ENCODE measurements at regions not wholly inside any gene's neighbourhood (a gene's known extent, or its start where the extent isn't known, plus 50 kb on each side); places are given as distances from the start of the nearest gene placed in this dataset.
"Not testable (repeated sequence)": the region's sequence is repeated elsewhere in the genome, so short reads cannot be mapped to it uniquely, and the experiment has no call there.

DNA sequence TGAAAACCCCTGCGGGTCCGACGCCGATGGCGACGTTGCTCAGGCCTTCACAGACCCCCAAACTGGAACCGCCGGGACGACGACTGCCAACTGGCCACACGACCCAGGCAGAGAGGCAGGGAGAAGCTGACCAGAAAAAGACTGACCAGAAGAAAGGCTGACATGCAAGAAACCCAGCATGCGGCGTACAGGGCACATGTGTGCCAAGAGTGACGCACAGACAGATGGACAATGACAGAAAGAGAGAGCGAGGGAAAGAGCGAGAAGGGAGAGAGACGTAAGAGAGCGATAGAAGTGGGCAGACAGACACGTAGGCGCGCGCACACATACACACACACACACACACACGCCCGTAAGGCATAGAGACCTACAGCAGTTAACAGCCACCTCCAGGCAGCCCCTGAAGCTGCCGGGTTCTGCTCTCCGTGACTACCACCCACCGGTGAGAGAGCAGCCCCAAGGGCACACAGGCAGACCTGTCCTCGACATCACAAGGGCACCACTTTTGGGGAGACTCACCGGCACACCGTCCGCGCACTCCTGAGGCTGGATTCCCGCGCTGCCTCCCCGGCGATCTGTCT lies 67.2 kb upstream of the ZNF527 start:
- ChIA-PET CTCF (no interaction called here), POLR2A (no interaction called here)
- Mint-ChIP-seq H3K4me1 (ENCODE audit: low read depth) (no peaks in the 10 kb centered on the region), H3K9me3 (peaks cover 3% of the 10 kb centered on the region), H3K4me3 (peak overlapping the region; percentile 46), H3K36me3 (ENCODE audit: low read depth) (peaks cover 4% of the 10 kb centered on the region), H3K27me3 (no peaks in the 10 kb centered on the region), H3K27ac (no peak overlapping the region)
- ATAC-seq (no peak), DNase-seq (no peak)
- TF ChIP-seq, protein P1, sequence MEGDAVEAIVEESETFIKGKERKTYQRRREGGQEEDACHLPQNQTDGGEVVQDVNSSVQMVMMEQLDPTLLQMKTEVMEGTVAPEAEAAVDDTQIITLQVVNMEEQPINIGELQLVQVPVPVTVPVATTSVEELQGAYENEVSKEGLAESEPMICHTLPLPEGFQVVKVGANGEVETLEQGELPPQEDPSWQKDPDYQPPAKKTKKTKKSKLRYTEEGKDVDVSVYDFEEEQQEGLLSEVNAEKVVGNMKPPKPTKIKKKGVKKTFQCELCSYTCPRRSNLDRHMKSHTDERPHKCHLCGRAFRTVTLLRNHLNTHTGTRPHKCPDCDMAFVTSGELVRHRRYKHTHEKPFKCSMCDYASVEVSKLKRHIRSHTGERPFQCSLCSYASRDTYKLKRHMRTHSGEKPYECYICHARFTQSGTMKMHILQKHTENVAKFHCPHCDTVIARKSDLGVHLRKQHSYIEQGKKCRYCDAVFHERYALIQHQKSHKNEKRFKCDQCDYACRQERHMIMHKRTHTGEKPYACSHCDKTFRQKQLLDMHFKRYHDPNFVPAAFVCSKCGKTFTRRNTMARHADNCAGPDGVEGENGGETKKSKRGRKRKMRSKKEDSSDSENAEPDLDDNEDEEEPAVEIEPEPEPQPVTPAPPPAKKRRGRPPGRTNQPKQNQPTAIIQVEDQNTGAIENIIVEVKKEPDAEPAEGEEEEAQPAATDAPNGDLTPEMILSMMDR (IDR thresholded peaks at IDR 0.05) = no peak
- intact Hi-C loops (cut with micrococcal nuclease) = no loop called here

DNA sequence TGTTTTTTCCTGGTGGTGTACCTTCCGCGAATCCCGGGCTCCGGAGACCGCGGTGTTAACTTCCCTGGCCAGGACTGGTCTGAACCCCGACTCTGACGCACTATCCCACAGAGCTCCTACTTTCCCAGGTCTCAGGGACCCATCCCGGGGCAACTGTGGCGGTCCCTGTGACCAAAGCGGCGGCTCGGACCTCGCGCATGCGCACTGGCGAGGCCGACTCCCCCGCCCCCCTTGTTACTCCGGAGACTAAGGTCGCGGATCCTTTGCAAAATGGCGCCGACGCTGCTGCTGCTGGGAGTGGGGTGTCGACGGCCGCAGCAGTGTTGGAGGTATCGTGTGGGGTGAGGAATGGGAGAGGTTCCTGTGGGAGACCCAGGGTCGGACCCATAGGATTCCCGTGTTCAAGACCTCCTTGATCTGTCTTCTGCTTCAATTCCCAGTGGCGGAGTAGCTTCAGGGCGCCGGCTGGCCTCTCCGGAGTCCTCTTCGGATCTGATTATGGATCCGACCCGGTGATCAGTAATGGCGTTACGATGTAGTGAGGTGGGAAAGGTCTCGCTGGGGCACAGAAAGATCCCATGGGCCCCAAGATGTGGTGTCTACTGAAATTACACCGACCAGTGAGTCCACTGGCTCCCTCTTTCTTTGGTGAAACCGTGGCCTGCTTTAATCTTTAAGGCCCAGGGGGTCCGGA lies 66.6 kb upstream of the ZNF527 start:
- peak overlapping the region; percentile 46 for H3K4me3 Mint-ChIP-seq
- intact Hi-C loops (cut with micrococcal nuclease) = no loop called here

DNA sequence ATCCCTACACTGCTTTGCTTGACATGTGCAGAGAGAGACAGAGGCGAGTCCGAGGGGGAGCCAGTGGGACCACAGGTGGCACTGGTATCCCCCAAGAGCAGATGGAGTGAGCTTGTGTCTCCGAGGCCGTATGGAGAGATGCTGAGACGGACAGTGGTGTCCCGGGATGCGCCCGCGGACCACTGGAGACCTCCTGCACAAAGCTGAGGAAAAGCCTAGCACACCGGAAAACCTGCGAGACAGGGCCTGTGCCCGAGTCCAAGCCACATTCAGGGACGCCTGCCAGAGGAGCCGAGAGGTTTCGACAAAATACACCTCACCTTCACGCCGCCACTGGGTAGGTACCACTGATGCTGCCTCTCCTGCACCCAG lies 66.0 kb upstream of the ZNF527 start:
- ATAC-seq (no peak), DNase-seq (no peak)
- TF ChIP-seq, protein P1 (IDR thresholded peaks at IDR 0.05) = no peak
- Mint-ChIP-seq H3K4me1 (ENCODE audit: low read depth) (no peaks in the 10 kb centered on the region), H3K36me3 (ENCODE audit: low read depth) (peaks cover 4% of the 10 kb centered on the region), H3K27ac (no peak overlapping the region), H3K4me3 (no peak overlapping the region), H3K27me3 (no peaks in the 10 kb centered on the region), H3K9me3 (peaks cover 3% of the 10 kb centered on the region)
- intact Hi-C loops (cut with micrococcal nuclease) = no loop called here
- POLR2A ChIA-PET = no interaction called here
- CTCF ChIA-PET = no interaction called here

More for the DNA sequence above, 66.6 kb upstream of the ZNF527 start:
- H3K27me3 Mint-ChIP-seq = no peaks in the 10 kb centered on the region
- no peak overlapping the region for H3K27ac Mint-ChIP-seq
- H3K4me1 Mint-ChIP-seq (ENCODE audit: low read depth) = no peaks in the 10 kb centered on the region
- H3K36me3 Mint-ChIP-seq (ENCODE audit: low read depth) = peaks cover 4% of the 10 kb centered on the region
- H3K9me3 Mint-ChIP-seq = peaks cover 3% of the 10 kb centered on the region
- TF ChIP-seq, protein P1 (IDR thresholded peaks at IDR 0.05) = no peak
- POLR2A ChIA-PET = no interaction called here
- DNase-seq (no peak), ATAC-seq (no peak)
- CTCF ChIA-PET = no interaction called here

DNA sequence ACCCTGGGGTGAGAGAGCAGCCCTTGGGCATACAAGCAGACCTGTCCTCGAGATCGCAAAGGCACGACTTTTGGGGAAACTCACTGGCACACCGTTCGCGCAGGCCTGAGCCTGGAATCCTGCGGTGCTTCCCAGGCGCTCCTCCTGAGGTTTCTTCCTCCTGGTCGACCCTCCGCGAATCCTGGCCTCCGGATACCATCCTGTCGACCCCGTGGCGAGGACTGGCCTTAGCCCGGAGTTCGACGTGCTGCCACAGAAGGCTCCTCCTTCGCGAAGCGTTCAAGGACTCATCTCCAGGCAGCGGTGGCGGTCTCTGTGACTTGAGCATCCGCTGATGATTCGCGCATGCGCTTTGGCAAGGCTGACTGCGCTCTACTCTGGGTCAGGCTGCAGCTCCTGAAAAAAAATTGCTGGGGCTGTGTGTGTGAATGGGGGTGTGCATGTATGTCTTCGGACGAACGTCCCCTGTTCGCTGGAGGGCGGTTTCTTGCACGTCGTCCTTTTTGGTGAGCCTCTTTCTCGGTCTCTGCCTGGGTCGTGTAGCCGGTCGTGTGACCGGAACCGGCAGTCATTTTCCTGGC lies 64.4 kb upstream of the ZNF527 start:
- CTCF ChIA-PET = no interaction called here
- H3K27ac Mint-ChIP-seq = no peak overlapping the region
- DNase-seq = no peak
- no peak overlapping the region for H3K4me3 Mint-ChIP-seq
- TF ChIP-seq, protein P1 (IDR thresholded peaks at IDR 0.05) = no peak
- peaks cover 2% of the 10 kb centered on the region for H3K27me3 Mint-ChIP-seq
- ATAC-seq = no peak
- POLR2A ChIA-PET = no interaction called here
- H3K4me1 Mint-ChIP-seq (ENCODE audit: low read depth) = no peaks in the 10 kb centered on the region
- peaks cover 4% of the 10 kb centered on the region for H3K36me3 Mint-ChIP-seq (ENCODE audit: low read depth)
- H3K9me3 Mint-ChIP-seq = peaks cover 3% of the 10 kb centered on the region
- intact Hi-C loops (cut with micrococcal nuclease) = no loop called here

DNA sequence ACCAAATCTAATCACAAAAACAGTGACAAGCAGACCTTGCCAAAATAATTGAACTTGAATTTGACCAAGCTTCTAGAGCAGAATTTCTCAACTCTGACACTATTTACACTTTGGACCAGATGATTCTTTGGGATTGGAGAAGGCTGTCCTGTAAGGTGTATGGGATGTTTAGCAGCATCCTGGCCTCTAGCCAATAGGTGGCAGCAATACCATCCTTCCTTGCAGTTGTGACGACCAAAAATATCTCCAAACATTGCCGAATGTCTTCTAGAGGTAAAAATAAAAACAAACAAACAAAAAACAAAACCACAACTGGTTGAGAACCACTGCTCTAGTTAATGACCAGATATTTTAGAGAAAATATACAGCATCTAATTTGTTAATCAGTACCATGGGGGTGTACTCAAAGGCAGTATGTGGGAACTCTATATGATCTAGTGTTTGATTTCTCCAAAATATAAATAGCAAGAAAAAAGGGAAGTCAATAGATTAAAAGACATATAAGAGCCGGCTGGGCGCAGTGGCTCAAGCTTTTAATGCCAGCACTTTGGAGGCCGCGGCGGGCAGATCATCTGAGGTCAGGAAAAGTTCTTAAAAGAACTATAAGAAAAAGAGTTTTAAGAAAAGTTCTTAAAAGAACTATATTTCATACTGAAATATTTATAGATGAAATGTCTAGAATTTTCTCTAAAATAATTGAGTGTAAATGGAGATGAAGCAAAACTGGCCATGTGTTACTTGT lies 60.9 kb upstream of the ZNF527 start:
- Mint-ChIP-seq H3K4me3 (no peak overlapping the region), H3K4me1 (ENCODE audit: low read depth) (peaks cover 11% of the 10 kb centered on the region), H3K9me3 (peaks cover 12% of the 10 kb centered on the region), H3K27ac (no peak overlapping the region), H3K27me3 (peaks cover 3% of the 10 kb centered on the region), H3K36me3 (ENCODE audit: low read depth) (peaks cover 5% of the 10 kb centered on the region)
- intact Hi-C loops (cut with micrococcal nuclease) = loop anchor here (10.0 kb wide), 1 partner anchor 155 kb away; the partner anchor contains the start of genes ZNF569 and ZNF570
- ATAC-seq = no peak
- ChIA-PET CTCF (no interaction called here), POLR2A (no interaction called here)
- DNase-seq = peak; percentile 41
- TF ChIP-seq, protein P1 (IDR thresholded peaks at IDR 0.05) = peak; percentile 60

DNA sequence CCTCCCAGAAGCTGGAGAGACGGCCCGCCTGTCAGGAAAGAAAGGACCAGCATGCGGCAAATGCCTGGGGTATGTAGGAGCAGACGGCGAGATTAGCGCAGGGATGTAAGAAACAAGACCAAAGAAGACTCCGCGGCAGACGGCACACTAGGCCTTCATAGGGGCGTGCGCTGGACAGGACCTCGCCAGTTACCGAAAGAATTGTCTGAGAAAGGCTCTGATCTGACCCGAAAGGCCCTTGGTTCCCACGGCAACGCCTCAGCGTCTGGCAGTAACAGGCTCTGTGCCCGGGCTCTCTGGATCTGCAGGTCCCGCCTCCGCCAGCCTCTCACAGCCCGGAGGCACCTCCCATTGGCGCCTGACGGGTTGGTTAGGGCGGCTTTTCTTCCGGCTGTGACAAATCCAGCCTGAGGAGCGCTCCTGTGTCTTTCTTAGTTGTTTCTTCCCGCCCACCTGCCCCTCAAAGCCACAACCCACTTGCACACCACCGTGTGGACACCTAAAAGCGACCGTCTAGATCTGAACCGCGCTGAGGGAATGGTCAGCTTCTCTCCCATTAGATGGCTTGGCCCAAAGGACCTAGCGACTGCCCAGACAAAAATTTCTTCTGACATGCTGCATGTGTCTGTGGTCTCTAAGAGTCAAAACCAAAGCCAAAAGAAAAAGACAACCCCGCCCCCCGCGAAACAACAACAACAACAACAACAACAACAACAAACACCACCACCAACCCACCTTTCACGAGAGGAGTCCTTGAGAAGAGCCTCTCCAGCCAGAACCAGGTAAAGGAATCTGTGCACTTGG lies 58.2 kb upstream of the ZNF527 start:
- peak; percentile 69 for ATAC-seq
- intact Hi-C loops (cut with micrococcal nuclease) = loop anchor here (10.0 kb wide), 1 partner anchor 152 kb away; the partner anchor contains the start of genes ZNF569 and ZNF570
- Mint-ChIP-seq H3K9me3 (peaks cover 20% of the 10 kb centered on the region), H3K4me1 (ENCODE audit: low read depth) (peaks cover 11% of the 10 kb centered on the region), H3K27ac (peak overlapping the region; percentile 65), H3K4me3 (peak overlapping the region; percentile 63)
- POLR2A ChIA-PET; H3K36me3 Mint-ChIP-seq (ENCODE audit: low read depth); H3K27me3 Mint-ChIP-seq; CTCF ChIA-PET: not testable (repeated sequence)
- DNase-seq = peak; percentile 79
